Suprapubic skin (tissue), 4 donors: ENCODE measurements at regions not wholly inside any gene's neighbourhood (a gene's known extent, or its start where the extent isn't known, plus 50 kb on each side); places are given as distances from the start of the nearest gene placed in this dataset.

Experiments
- DNase-seq, 2 donors: peaks; one replicate each; pipeline ENCODE4 v3.0.0-alpha.2; 2019; ENCODE audit warnings: low spot score in 2 of 2
- H3K27ac ChIP-seq: fragments of 200-600 bp; sonication (generic); one replicate; pipeline ENCODE4 v1.5.1; 2019
- H3K27me3 ChIP-seq: fragments of 200-600 bp; sonication (generic); one replicate; pipeline ENCODE4 v1.5.1; 2019
- H3K36me3 ChIP-seq: fragments of 200-600 bp; sonication (generic); one replicate; pipeline ENCODE4 v1.5.1; 2019
- H3K4me1 ChIP-seq: fragments of 200-600 bp; sonication (generic); one replicate; pipeline ENCODE4 v1.5.1; 2019
- H3K4me3 ChIP-seq: fragments of 200-600 bp; sonication (generic); one replicate; pipeline ENCODE4 v1.5.1; 2019; ENCODE audit warnings: mild to moderate bottlenecking
- H3K9me3 ChIP-seq: fragments of 200-600 bp; sonication (generic); one replicate; pipeline ENCODE4 v1.5.1; 2019
- CTCF ChIP-seq, 2 donors: fragments of 200-600 bp in 1 of 2; fragments of 450-650 bp in 1 of 2; sonication (generic) in 1 of 2; IDR thresholded peaks; one replicate each; pipeline ENCODE4 v1.5.1; 2016 to 2019; ENCODE audit warnings: antibody characterized with exemption in 2 of 2, mild to moderate bottlenecking in 1 of 2, moderate library complexity in 1 of 2
- EP300 ChIP-seq: sonication (generic); formaldehyde crosslinking; IDR thresholded peaks from one replicate; pipeline ENCODE4 v1.6.1; 2017; ENCODE audit warnings: antibody characterized with exemption
- POLR2A ChIP-seq, 2 donors: fragments of 450-650 bp; IDR thresholded peaks; one replicate each; pipeline ENCODE4 v1.6.1; 2017; ENCODE audit warnings: antibody characterized with exemption in 2 of 2, mild to moderate bottlenecking in 2 of 2, moderate library complexity in 2 of 2
- POLR2AphosphoS5 ChIP-seq, 3 donors: sonication (generic); formaldehyde crosslinking; IDR thresholded peaks; one replicate each; pipeline ENCODE4 v1.6.1; 2017; ENCODE audit warnings: antibody characterized with exemption in 3 of 3
- WGBS: methylation state at CpG from one replicate; pipeline ENCODE4 v1.1.5; 2018; 5-methylcytosine and 5-hydroxymethylcytosine counted together

- Histone ChIP-seq H3K27ac (no peak overlapping the region), H3K4me3 (no peak overlapping the region), H3K27me3 (no peaks in the 10 kb centered on the region), H3K4me1 (no peaks in the 10 kb centered on the region), H3K9me3 (no peaks in the 10 kb centered on the region), H3K36me3 (no peaks in the 10 kb centered on the region)
- WGBS = 46% methylated on average over 4 of the region's 4 CpGs
- no peak for DNase-seq
- no peak for TF ChIP-seq EP300
- TF ChIP-seq POLR2A (IDR thresholded peaks at IDR 0.05) = no peak
- no peak for TF ChIP-seq POLR2AphosphoS5 (IDR thresholded peaks at IDR 0.05)
- TF ChIP-seq CTCF (IDR thresholded peaks at IDR 0.05) = no peak
Observed at GRCh38 chr16:9602189-9602588, 510.7 kb downstream of the HAPSTR1 start.

- Histone ChIP-seq H3K27me3 (no peaks in the 10 kb centered on the region), H3K4me1 (no peaks in the 10 kb centered on the region), H3K9me3 (no peaks in the 10 kb centered on the region), H3K4me3 (no peak overlapping the region), H3K27ac (no peak overlapping the region), H3K36me3 (no peaks in the 10 kb centered on the region)
- 63% methylated on average over 7 of the region's 7 CpGs for WGBS
- TF ChIP-seq POLR2AphosphoS5 (IDR thresholded peaks at IDR 0.05) (no peak), POLR2A (IDR thresholded peaks at IDR 0.05) (no peak), EP300 (no peak), CTCF (IDR thresholded peaks at IDR 0.05) (no peak)
- no peak for DNase-seq
Observed at GRCh38 chr16:9603316-9603715, 511.9 kb downstream of the HAPSTR1 start.

GRCh38 chr16:9607515-9608230 lies 516.2 kb downstream of the HAPSTR1 start:
- no peaks in the 10 kb centered on the region for H3K9me3 ChIP-seq
- H3K4me1 ChIP-seq = no peaks in the 10 kb centered on the region
- H3K27ac ChIP-seq = no peak overlapping the region
- TF ChIP-seq POLR2A (IDR thresholded peaks at IDR 0.05) (no peak), CTCF (IDR thresholded peaks at IDR 0.05) (no peak), POLR2AphosphoS5 (IDR thresholded peaks at IDR 0.05) (no peak), EP300 (no peak)
- H3K36me3 ChIP-seq = no peaks in the 10 kb centered on the region
- DNase-seq = no peak
- 85% methylated on average over 2 of the region's 2 CpGs for WGBS
- no peak overlapping the region for H3K4me3 ChIP-seq
- H3K27me3 ChIP-seq = no peaks in the 10 kb centered on the region

- Histone ChIP-seq H3K27me3 (no peaks in the 10 kb centered on the region), H3K36me3 (no peaks in the 10 kb centered on the region), H3K4me1 (no peaks in the 10 kb centered on the region), H3K4me3 (no peak overlapping the region), H3K9me3 (no peaks in the 10 kb centered on the region), H3K27ac (no peak overlapping the region)
- WGBS = 67% methylated on average over 5 of the region's 5 CpGs
- no peak for DNase-seq
- TF ChIP-seq POLR2AphosphoS5 (IDR thresholded peaks at IDR 0.05) (no peak), CTCF (IDR thresholded peaks at IDR 0.05) (no peak), EP300 (no peak), POLR2A (IDR thresholded peaks at IDR 0.05) (no peak)
Observed at GRCh38 chr16:9610727-9611126, 519.3 kb downstream of the HAPSTR1 start.

GRCh38 chr16:9612267-9612666 lies 520.8 kb downstream of the HAPSTR1 start:
- no peak for DNase-seq
- Histone ChIP-seq H3K4me1 (no peaks in the 10 kb centered on the region), H3K36me3 (no peaks in the 10 kb centered on the region), H3K9me3 (no peaks in the 10 kb centered on the region), H3K27ac (no peak overlapping the region), H3K4me3 (no peak overlapping the region), H3K27me3 (no peaks in the 10 kb centered on the region)
- TF ChIP-seq CTCF (IDR thresholded peaks at IDR 0.05) = no peak
- no peak for TF ChIP-seq EP300
- no peak for TF ChIP-seq POLR2A (IDR thresholded peaks at IDR 0.05)
- no peak for TF ChIP-seq POLR2AphosphoS5 (IDR thresholded peaks at IDR 0.05)
- 60% methylated on average over 7 of the region's 7 CpGs for WGBS
